GM12873 (cell line): ENCODE measurements at regions not wholly inside any gene's neighbourhood (a gene's known extent, or its start where the extent isn't known, plus 50 kb on each side); places are given as distances from the start of the nearest gene placed in this dataset.

Experiments used
- CTCF ChIP-seq: IDR thresholded peaks from 2 replicates; pipeline ENCODE4 v1.5.1; 2012; ENCODE audit warnings: low read depth, mild to moderate bottlenecking, moderate library complexity, low read length, control low read depth; ENCODE audit not compliant: insufficient read depth; ENCODE audit errors: missing control alignments

GRCh38 chr3:102790747-102791325, 356.0 kb downstream of the ZPLD1 start:
- TF ChIP-seq CTCF: no peak

GRCh38 chr3:102791641-102792589, 357.1 kb downstream of the ZPLD1 start:
- no peak for TF ChIP-seq CTCF

- no peak for TF ChIP-seq CTCF
These were observed 362.0 kb downstream of the ZPLD1 start for GRCh38 chr3:102796804-102797203.

GRCh38 chr3:102802819-102803420, 368.1 kb downstream of the ZPLD1 start:
- TF ChIP-seq CTCF: no peak

GRCh38 chr3:102810937-102811336, 376.1 kb downstream of the ZPLD1 start:
- TF ChIP-seq CTCF: no peak

GRCh38 chr3:102826636-102827035, 391.8 kb downstream of the ZPLD1 start:
- no peak for TF ChIP-seq CTCF

GRCh38 chr3:102827386-102827785, 392.6 kb downstream of the ZPLD1 start:
- TF ChIP-seq CTCF: no peak
